HG03520 (cell line): ENCODE measurements at regions not wholly inside any gene's neighbourhood (a gene's known extent, or its start where the extent isn't known, plus 50 kb on each side); places are given as distances from the start of the nearest gene placed in this dataset.

Source experiments
- ATAC-seq: cut with Tn5 transposase; IDR thresholded peaks from one replicate; pipeline ENCODE4 v1.9.1; 2021; ENCODE audit warnings: mild to moderate bottlenecking, moderate library complexity; ENCODE audit not compliant: unreplicated experiment

GRCh38 chr15:94673801-94674200 lies 442.4 kb downstream of the MCTP2 start:
- ATAC-seq = no peak

GRCh38 chr15:94674296-94674695 lies 442.9 kb downstream of the MCTP2 start:
- no peak for ATAC-seq

GRCh38 chr15:94677202-94677790 lies 445.9 kb downstream of the MCTP2 start:
- ATAC-seq = no peak

GRCh38 chr15:94682171-94682570 lies 450.8 kb downstream of the MCTP2 start:
- ATAC-seq = no peak

- ATAC-seq = no peak
Observed at GRCh38 chr15:94683902-94684301, 452.5 kb downstream of the MCTP2 start.

GRCh38 chr15:94691169-94691568 lies 459.8 kb downstream of the MCTP2 start:
- no peak for ATAC-seq

- ATAC-seq = no peak
Observed at GRCh38 chr15:94692710-94693109, 461.3 kb downstream of the MCTP2 start.

- ATAC-seq = no peak
Observed at GRCh38 chr15:94700211-94700610, 468.9 kb downstream of the MCTP2 start.

GRCh38 chr15:94701281-94701985 lies 470.1 kb downstream of the MCTP2 start:
- no peak for ATAC-seq

- no peak for ATAC-seq
Observed at GRCh38 chr15:94703596-94703995, 472.2 kb downstream of the MCTP2 start.

- ATAC-seq = no peak
Observed at GRCh38 chr15:94704421-94704820, 473.1 kb downstream of the MCTP2 start.

GRCh38 chr15:94704946-94705345 lies 473.6 kb downstream of the MCTP2 start:
- no peak for ATAC-seq

GRCh38 chr15:94709319-94709718 lies 478.0 kb downstream of the MCTP2 start:
- no peak for ATAC-seq

GRCh38 chr15:94722024-94722636 lies 490.8 kb downstream of the MCTP2 start:
- ATAC-seq = no peak

GRCh38 chr15:94723801-94724200 lies 492.4 kb downstream of the MCTP2 start:
- no peak for ATAC-seq

- no peak for ATAC-seq
Observed at GRCh38 chr15:94731286-94731685, 499.9 kb downstream of the MCTP2 start.

- no peak for ATAC-seq
Observed at GRCh38 chr15:94734460-94734859, 503.1 kb downstream of the MCTP2 start.

- no peak for ATAC-seq
Observed at GRCh38 chr15:94736236-94736635, 504.9 kb downstream of the MCTP2 start.

GRCh38 chr15:94739639-94740038 lies 508.3 kb downstream of the MCTP2 start:
- no peak for ATAC-seq

- no peak for ATAC-seq
Observed at GRCh38 chr15:94740469-94740868, 509.1 kb downstream of the MCTP2 start.

GRCh38 chr15:94743668-94744067 lies 512.3 kb downstream of the MCTP2 start:
- ATAC-seq = no peak

GRCh38 chr15:94744080-94744793 lies 512.9 kb downstream of the MCTP2 start:
- no peak for ATAC-seq
